MM.1S (cell line): ENCODE measurements at regions not wholly inside any gene's neighbourhood (a gene's known extent, or its start where the extent isn't known, plus 50 kb on each side); places are given as distances from the start of the nearest gene placed in this dataset.

ENCODE experiments used
- CTCF ChIP-seq: fragments of 300-600 bp; sonication (generic); IDR thresholded peaks from 2 replicates; pipeline ENCODE4 v1.5.1; 2016; ENCODE audit warnings: antibody characterized with exemption, low read length, mixed read lengths
- EZH2 ChIP-seq: fragments of 300-600 bp; sonication (generic); optimal IDR thresholded peaks from 2 replicates; pipeline ENCODE3; 2017; ENCODE audit warnings: low read depth, mild to moderate bottlenecking, antibody characterized with exemption, low read length, mixed read lengths
- EZH2phosphoT487 ChIP-seq: fragments of 300-600 bp; sonication (generic); IDR thresholded peaks from 2 replicates; pipeline ENCODE4 v1.6.1; 2018; ENCODE audit warnings: antibody characterized with exemption, low read length

DNA sequence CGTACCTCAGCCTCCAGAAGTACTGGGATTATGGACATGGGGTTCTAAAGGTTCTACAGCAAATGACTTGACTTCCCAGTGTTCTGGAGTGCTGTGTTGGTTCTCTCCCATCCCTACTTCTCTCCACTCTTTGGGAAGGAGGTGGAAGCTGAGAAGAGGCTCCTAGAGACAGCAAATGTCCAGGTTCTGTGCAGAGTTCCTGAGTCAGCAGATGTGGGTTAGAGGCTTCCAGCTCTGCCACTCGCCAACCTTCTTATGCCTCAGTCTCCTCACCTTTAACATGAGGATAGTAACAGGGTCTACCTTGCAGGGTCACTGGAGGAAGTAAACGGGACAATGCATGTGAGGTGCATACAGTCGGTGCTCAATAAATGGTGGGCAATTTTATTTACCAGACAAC lies 80.5 kb upstream of the VSTM2B start:
- TF ChIP-seq EZH2 = no peak
- TF ChIP-seq CTCF = no peak
- TF ChIP-seq EZH2phosphoT487 = no peak
